SK-N-SH (cell line): ENCODE measurements at regions not wholly inside any gene's neighbourhood (a gene's known extent, or its start where the extent isn't known, plus 50 kb on each side); places are given as distances from the start of the nearest gene placed in this dataset.

Experiments
- CTCF ChIA-PET: fragments of 300-600, 350-600 bp; formaldehyde crosslinking; extraction: SDS; loops from one replicate; lab custom pipeline; 2021; lab: Yijun Ruan, JAX
- POLR2A ChIA-PET: fragments of 350-600 bp; sonication (Branson Sonifier 250); formaldehyde crosslinking; extraction: SDS; loops from one replicate; lab custom pipeline; 2020; ENCODE audit warnings: antibody characterized with exemption, inconsistent platforms; lab: Yijun Ruan, JAX
- DNase-seq: peaks from one replicate; pipeline ENCODE4 v3.0.0; 2012
- H2AFZ ChIP-seq: fragments of 200-600 bp; sonication (generic); 2 replicates; pipeline ENCODE4 v1.8.1; 2016; ENCODE audit warnings: antibody characterized with exemption, mild to moderate bottlenecking, low read depth
- H3F3A ChIP-seq: fragments of 200-600 bp; sonication (generic); replicated peaks from 2 replicates; pipeline ENCODE3; 2016; ENCODE audit warnings: antibody characterized with exemption, mild to moderate bottlenecking; ENCODE audit not compliant: insufficient read depth
- H3K27ac ChIP-seq, 2 experiments: fragments of 200-500 bp in 1 of 2; fragments of 200-600 bp in 1 of 2; sonication (Bioruptor generic) in 1 of 2; sonication (generic), shearing (Covaris generic) in 1 of 2; 2 replicates each; pipeline versions ENCODE4 v1.5.1 to v1.6.1; 2014 to 2016; ENCODE audit warnings: low read depth in 2 of 2, inconsistent platforms in 1 of 2, low read length in 1 of 2, mild to moderate bottlenecking in 1 of 2, mixed read lengths in 1 of 2
- H3K27me3 ChIP-seq: fragments of 200-600 bp; sonication (generic), shearing (Covaris generic); 2 replicates; pipeline ENCODE4 v1.6.1; 2016; ENCODE audit warnings: mixed run types; ENCODE audit not compliant: insufficient read depth
- H3K36me3 ChIP-seq, 2 experiments: fragments of 200-500 bp in 1 of 2; fragments of 200-600 bp in 1 of 2; sonication (Bioruptor generic) in 1 of 2; sonication (generic) in 1 of 2; replicated peaks in 1 of 2; 2 replicates each; pipeline versions ENCODE3 to v1.5.1; 2014 to 2016; ENCODE audit warnings: low read length in 1 of 2, mild to moderate bottlenecking in 1 of 2; ENCODE audit not compliant: insufficient read depth in 2 of 2, control insufficient read depth in 1 of 2
- H3K4me1 ChIP-seq, 2 experiments: fragments of 200-500 bp in 1 of 2; fragments of 200-600 bp in 1 of 2; sonication (Bioruptor generic) in 1 of 2; sonication (generic), shearing (Covaris generic) in 1 of 2; 2 replicates each; pipeline versions ENCODE4 v1.5.1 to v1.6.1; 2014 to 2016; ENCODE audit warnings: low read depth in 1 of 2, low read length in 1 of 2, mixed run types in 1 of 2; ENCODE audit not compliant: insufficient read depth in 2 of 2, control insufficient read depth in 1 of 2
- H3K4me2 ChIP-seq: fragments of 200-600 bp; sonication (generic), shearing (Covaris generic); 2 replicates; pipeline ENCODE4 v1.6.1; 2017; ENCODE audit warnings: mixed run types
- H3K4me3 ChIP-seq, 2 experiments: fragments of 200-500 bp in 1 of 2; fragments of 200-600 bp in 1 of 2; sonication (Bioruptor generic) in 1 of 2; sonication (generic), shearing (Covaris generic) in 1 of 2; 2 replicates each; pipeline versions ENCODE4 v1.5.1 to v1.8.1; 2014 to 2016; ENCODE audit warnings: low read depth in 2 of 2, inconsistent platforms in 1 of 2, low read length in 1 of 2, mild to moderate bottlenecking in 1 of 2, mixed read lengths in 1 of 2, moderate library complexity in 1 of 2
- H3K79me2 ChIP-seq: fragments of 200-600 bp; sonication (generic); 2 replicates; pipeline ENCODE4 v1.8.1; 2017; ENCODE audit warnings: mild to moderate bottlenecking; ENCODE audit not compliant: insufficient read depth
- H3K9ac ChIP-seq: fragments of 200-600 bp; sonication (generic); 2 replicates; pipeline ENCODE4 v1.6.1; 2017; ENCODE audit warnings: mixed run types
- H3K9me2 ChIP-seq: fragments of 200-600 bp; sonication (generic); 2 replicates; pipeline ENCODE4 v1.6.1; 2017; ENCODE audit warnings: mixed run types
- H3K9me3 ChIP-seq: fragments of 200-600 bp; sonication (generic); 2 replicates; pipeline ENCODE4 v1.6.1; 2017; ENCODE audit warnings: mixed run types, mild to moderate bottlenecking, moderate library complexity
- H4K20me1 ChIP-seq: fragments of 200-600 bp; sonication (generic); 2 replicates; pipeline ENCODE4 v1.6.1; 2017; ENCODE audit warnings: mild to moderate bottlenecking, mixed run types; ENCODE audit not compliant: insufficient read depth
- CHD2 ChIP-seq: fragments of 150-350 bp; IDR thresholded peaks from 2 replicates; pipeline ENCODE4 v1.6.1; 2018; ENCODE audit warnings: low read length; ENCODE audit not compliant: partially characterized antibody
- ELF1 ChIP-seq: IDR thresholded peaks from 2 replicates; pipeline ENCODE4 v1.4.0; 2012
- EP300 ChIP-seq, 2 experiments: IDR thresholded peaks; 2 replicates each; pipeline versions ENCODE4 v1.4.0 to v1.6.1; 2012; ENCODE audit warnings: borderline replicate concordance in 1 of 2, low read depth in 1 of 2, low read length in 1 of 2
- FOXJ3 ChIP-seq: sonication (generic); formaldehyde crosslinking; IDR thresholded peaks from 2 replicates; pipeline ENCODE4 v1.5.1; 2020; ENCODE audit warnings: mild to moderate bottlenecking, missing genetic modification reagents
- FOXM1 ChIP-seq: IDR thresholded peaks from 2 replicates; pipeline ENCODE4 v1.4.0; 2012; ENCODE audit warnings: low read depth, mild to moderate bottlenecking
- GABPA ChIP-seq: IDR thresholded peaks from 2 replicates; pipeline ENCODE4 v1.4.0; 2012; ENCODE audit warnings: low read depth, mild to moderate bottlenecking
- GATA2 ChIP-seq: sonication (generic); formaldehyde crosslinking; IDR thresholded peaks from 2 replicates; pipeline ENCODE4 v1.5.0; 2020; ENCODE audit warnings: mild to moderate bottlenecking, missing genetic modification reagents
- IRF3 ChIP-seq: fragments of 150-350 bp; IDR thresholded peaks from 2 replicates; pipeline ENCODE4 v1.6.1; 2016; ENCODE audit warnings: mild to moderate bottlenecking, low read depth, low read length
- JUND ChIP-seq: IDR thresholded peaks from 2 replicates; pipeline ENCODE4 v1.4.0; 2012
- MEF2A ChIP-seq: IDR thresholded peaks from 2 replicates; pipeline ENCODE4 v1.4.0; 2012; ENCODE audit warnings: low read depth, borderline replicate concordance
- MXI1 ChIP-seq: IDR thresholded peaks from 2 replicates; pipeline ENCODE4 v1.6.1; 2012; ENCODE audit warnings: mild to moderate bottlenecking, low read depth, low read length, improper control_type of control experiment
- NFIC ChIP-seq: IDR thresholded peaks from 2 replicates; pipeline ENCODE4 v1.4.0; 2012; ENCODE audit warnings: borderline replicate concordance
- PBX3 ChIP-seq: IDR thresholded peaks from 2 replicates; pipeline ENCODE4; 2012
- POLR2AphosphoS5 ChIP-seq: IDR thresholded peaks from 2 replicates; pipeline ENCODE4 v1.6.1; 2012; ENCODE audit warnings: low read depth, low read length
- RAD21 ChIP-seq: IDR thresholded peaks from 2 replicates; pipeline ENCODE4 v1.6.1; 2012; ENCODE audit warnings: mild to moderate bottlenecking, low read length
- RCOR1 ChIP-seq: fragments of 150-350 bp; IDR thresholded peaks from 2 replicates; pipeline ENCODE4 v1.6.1; 2017; ENCODE audit warnings: antibody characterized with exemption, low read length
- REST ChIP-seq: IDR thresholded peaks from 2 replicates; pipeline ENCODE4 v1.6.1; 2012; ENCODE audit warnings: mild to moderate bottlenecking, low read depth, low read length, moderate library complexity
- RFX5 ChIP-seq: IDR thresholded peaks from 2 replicates; pipeline ENCODE4 v1.6.1; 2012; ENCODE audit warnings: mild to moderate bottlenecking, improper control_type of control experiment, low read length
- RXRA ChIP-seq: IDR thresholded peaks from 2 replicates; pipeline ENCODE4 v1.4.0; 2012; ENCODE audit warnings: low read depth, mild to moderate bottlenecking, borderline replicate concordance
- SMC3 ChIP-seq: IDR thresholded peaks from 2 replicates; pipeline ENCODE4 v1.6.1; 2012; ENCODE audit warnings: low read depth, low read length, improper control_type of control experiment
- TAF1 ChIP-seq: IDR thresholded peaks from 2 replicates; pipeline ENCODE4 v1.6.1; 2012; ENCODE audit warnings: low read depth, mild to moderate bottlenecking, low read length, moderate library complexity, borderline replicate concordance
- TCF12 ChIP-seq: IDR thresholded peaks from 2 replicates; pipeline ENCODE4 v1.4.0; 2012
- TEAD4 ChIP-seq: IDR thresholded peaks from 2 replicates; pipeline ENCODE4 v1.4.0; 2012; ENCODE audit warnings: mild to moderate bottlenecking, borderline replicate concordance; ENCODE audit not compliant: insufficient read depth
- USF2 ChIP-seq: fragments of 150-350 bp; IDR thresholded peaks from 2 replicates; pipeline ENCODE4 v1.6.1; 2017; ENCODE audit warnings: antibody characterized with exemption, low read length, low read depth, borderline replicate concordance
- ZBTB33 ChIP-seq: IDR thresholded peaks from 2 replicates; pipeline ENCODE4 v1.4.0; 2012; ENCODE audit warnings: low read depth, borderline replicate concordance
- WGBS: methylation state at CpG from one replicate; pipeline ENCODE4 v1.1.6; 2017; ENCODE audit warnings: low lambda C conversion rate; 5-methylcytosine and 5-hydroxymethylcytosine counted together

- Histone ChIP-seq H3K4me1 (no peaks in the 10 kb centered on the region; a peak in 2 of 4 replicates), H3K36me3 (no peaks in the 10 kb centered on the region), H3K4me2 (no peak overlapping the region), H3K27ac (peak overlapping the region in 1 of 2 experiments; percentile 94; a peak in 2 of 4 replicates), H3K4me3 (no peak overlapping the region), H2AFZ (no peak overlapping the region)
- WGBS: 0% methylated on average over 1 of the region's 1 CpG
- peak; percentile 44 for DNase-seq
- TF ChIP-seq RAD21 (peak; percentile 42), PBX3 (no peak), EP300 (IDR thresholded peaks at IDR 0.05; ENCODE audit: borderline replicate concordance in 1 of 2, low read depth in 1 of 2, low read length in 1 of 2) (peak in 1 of 2 experiments; percentile 99; a peak in 2 of 4 replicates), FOXM1 (no peak), MXI1 (no peak), IRF3 (no peak), RXRA (no peak), SMC3 (no peak), TEAD4 (0 out of 2 replicates have a peak, but pooled peaks have one; percentile 25), GATA2 (CRISPR knock-in tag) (peak; percentile 93), NFIC (no peak), TAF1 (no peak), ZBTB33 (no peak), MEF2A (no peak), RFX5 (0 out of 2 replicates have a peak, but pooled peaks have one; percentile 19), POLR2AphosphoS5 (peak; percentile 35; the same call in 1 of the 2 replicates), TCF12 (peak; percentile 64), FOXJ3 (CRISPR knock-in tag) (peak; percentile 98), JUND (no peak), ELF1 (no peak), RCOR1 (peak; percentile 83; the same call in 1 of the 2 replicates), GABPA (no peak), REST (no peak), CHD2 (peak; percentile 77), USF2 (no peak)
- TF ChIP-seq, all 33 proteins: peak for 10
- ChIA-PET CTCF (interaction anchor here (0.7 to 1.2 kb wide), 2 partner anchors 85 to 502 kb away, joined by 3 to 5 read pairs; no protein-coding TSS in a partner anchor), POLR2A (interaction anchor here (0.5 to 1.7 kb wide), 5 partner anchors 362 to 875 kb away, joined by 3 to 7 read pairs (median 4); no protein-coding TSS in a partner anchor)
- H3K9me2 ChIP-seq: no peaks in the 10 kb centered on the region
- H3F3A ChIP-seq: no peaks in the 10 kb centered on the region
- no peaks in the 10 kb centered on the region for H3K27me3 ChIP-seq
- H3K9ac ChIP-seq: no peak overlapping the region
- H3K79me2 ChIP-seq: no peaks in the 10 kb centered on the region
- H4K20me1 ChIP-seq: no peaks in the 10 kb centered on the region
- H3K9me3 ChIP-seq: 0 out of 2 replicates have a peak, but pooled peaks cover 3% of the 10 kb centered on the region
Observed at GRCh38 chr2:117269574-117269973, 544.9 kb upstream of the DDX18 start.
